ENCODE measurements at regions not wholly inside any gene's neighbourhood (a gene's known extent, or its start where the extent isn't known, plus 50 kb on each side); places are given as distances from the start of the nearest gene placed in this dataset.
A peak's percentile ranks its signal among the peaks of the same experiment; 100 is the strongest.

DNA sequence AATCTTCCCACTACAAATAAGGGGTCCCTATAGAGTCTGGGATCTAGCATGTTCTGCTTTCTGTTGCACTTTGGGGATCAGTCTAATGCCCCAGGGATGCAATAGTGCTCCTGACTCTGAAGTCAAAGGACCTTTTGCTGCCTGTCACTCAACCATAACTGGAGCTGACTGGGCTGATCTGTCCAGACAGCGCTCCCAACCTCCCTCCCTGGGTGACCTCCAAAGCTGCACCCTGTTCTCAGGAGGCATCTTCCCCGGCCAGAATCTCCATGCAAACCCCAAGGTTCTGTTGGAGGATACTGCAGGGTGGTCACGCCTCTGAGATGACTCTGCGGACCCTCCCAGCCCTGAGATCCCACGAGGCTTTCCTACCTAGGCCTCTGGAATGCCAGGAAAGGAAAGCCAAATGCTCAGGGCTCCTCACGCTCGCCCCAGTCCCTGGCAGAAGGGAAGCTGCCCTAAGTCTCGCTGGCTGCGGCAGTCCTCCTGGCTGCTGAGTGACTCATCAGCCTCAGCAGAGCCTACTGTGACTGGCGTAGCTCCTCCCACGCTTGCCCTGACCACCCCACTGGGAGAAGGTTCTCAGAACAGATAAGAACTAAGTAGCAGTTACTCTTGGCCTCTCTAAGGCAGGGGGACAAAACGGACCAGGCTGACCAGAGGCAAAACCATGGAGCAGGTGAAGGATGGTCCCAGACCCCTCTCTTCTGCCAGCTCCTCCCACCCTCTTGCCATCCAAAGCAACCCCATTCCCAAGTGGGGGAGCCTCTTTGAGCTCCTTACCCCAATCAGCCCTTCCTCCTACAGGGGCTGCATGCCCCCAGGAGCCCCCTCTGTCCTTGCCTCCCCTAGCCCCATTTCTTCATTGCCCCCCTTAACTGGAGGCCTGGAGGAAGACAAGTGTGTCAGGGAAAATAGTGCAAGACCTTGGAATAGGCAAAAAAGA lies 124.1 kb upstream of the TNRC6C start (continued):
- no peak for TF ChIP-seq TEAD2 (tag; IDR thresholded peaks at IDR 0.05)
- TF ChIP-seq JUN (IDR thresholded peaks at IDR 0.05; ENCODE audit: borderline replicate concordance, low read depth, low read length) = peak; percentile 95
- no peak for TF ChIP-seq JUN (CRISPR knock-in tag; IDR thresholded peaks at IDR 0.05; ENCODE audit: borderline replicate concordance)
- TF ChIP-seq, protein P1, sequence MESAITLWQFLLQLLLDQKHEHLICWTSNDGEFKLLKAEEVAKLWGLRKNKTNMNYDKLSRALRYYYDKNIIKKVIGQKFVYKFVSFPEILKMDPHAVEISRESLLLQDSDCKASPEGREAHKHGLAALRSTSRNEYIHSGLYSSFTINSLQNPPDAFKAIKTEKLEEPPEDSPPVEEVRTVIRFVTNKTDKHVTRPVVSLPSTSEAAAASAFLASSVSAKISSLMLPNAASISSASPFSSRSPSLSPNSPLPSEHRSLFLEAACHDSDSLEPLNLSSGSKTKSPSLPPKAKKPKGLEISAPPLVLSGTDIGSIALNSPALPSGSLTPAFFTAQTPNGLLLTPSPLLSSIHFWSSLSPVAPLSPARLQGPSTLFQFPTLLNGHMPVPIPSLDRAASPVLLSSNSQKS (CRISPR knock-in tag; IDR thresholded peaks at IDR 0.05) = no peak
- TF ChIP-seq HIVEP1 (CRISPR knock-in tag; IDR thresholded peaks at IDR 0.05) = no peak
- no peak for TF ChIP-seq CHCHD3 (CRISPR knock-in tag; IDR thresholded peaks at IDR 0.05)
- TF ChIP-seq TAF15 (IDR thresholded peaks at IDR 0.05; ENCODE audit: low read depth, low read length) = no peak
- TF ChIP-seq TAF1 (IDR thresholded peaks at IDR 0.05; ENCODE audit: control insufficient read depth, extremely low read depth, insufficient read depth, low read length, severe bottlenecking) = peak; percentile 17
- TF ChIP-seq, protein P2, sequence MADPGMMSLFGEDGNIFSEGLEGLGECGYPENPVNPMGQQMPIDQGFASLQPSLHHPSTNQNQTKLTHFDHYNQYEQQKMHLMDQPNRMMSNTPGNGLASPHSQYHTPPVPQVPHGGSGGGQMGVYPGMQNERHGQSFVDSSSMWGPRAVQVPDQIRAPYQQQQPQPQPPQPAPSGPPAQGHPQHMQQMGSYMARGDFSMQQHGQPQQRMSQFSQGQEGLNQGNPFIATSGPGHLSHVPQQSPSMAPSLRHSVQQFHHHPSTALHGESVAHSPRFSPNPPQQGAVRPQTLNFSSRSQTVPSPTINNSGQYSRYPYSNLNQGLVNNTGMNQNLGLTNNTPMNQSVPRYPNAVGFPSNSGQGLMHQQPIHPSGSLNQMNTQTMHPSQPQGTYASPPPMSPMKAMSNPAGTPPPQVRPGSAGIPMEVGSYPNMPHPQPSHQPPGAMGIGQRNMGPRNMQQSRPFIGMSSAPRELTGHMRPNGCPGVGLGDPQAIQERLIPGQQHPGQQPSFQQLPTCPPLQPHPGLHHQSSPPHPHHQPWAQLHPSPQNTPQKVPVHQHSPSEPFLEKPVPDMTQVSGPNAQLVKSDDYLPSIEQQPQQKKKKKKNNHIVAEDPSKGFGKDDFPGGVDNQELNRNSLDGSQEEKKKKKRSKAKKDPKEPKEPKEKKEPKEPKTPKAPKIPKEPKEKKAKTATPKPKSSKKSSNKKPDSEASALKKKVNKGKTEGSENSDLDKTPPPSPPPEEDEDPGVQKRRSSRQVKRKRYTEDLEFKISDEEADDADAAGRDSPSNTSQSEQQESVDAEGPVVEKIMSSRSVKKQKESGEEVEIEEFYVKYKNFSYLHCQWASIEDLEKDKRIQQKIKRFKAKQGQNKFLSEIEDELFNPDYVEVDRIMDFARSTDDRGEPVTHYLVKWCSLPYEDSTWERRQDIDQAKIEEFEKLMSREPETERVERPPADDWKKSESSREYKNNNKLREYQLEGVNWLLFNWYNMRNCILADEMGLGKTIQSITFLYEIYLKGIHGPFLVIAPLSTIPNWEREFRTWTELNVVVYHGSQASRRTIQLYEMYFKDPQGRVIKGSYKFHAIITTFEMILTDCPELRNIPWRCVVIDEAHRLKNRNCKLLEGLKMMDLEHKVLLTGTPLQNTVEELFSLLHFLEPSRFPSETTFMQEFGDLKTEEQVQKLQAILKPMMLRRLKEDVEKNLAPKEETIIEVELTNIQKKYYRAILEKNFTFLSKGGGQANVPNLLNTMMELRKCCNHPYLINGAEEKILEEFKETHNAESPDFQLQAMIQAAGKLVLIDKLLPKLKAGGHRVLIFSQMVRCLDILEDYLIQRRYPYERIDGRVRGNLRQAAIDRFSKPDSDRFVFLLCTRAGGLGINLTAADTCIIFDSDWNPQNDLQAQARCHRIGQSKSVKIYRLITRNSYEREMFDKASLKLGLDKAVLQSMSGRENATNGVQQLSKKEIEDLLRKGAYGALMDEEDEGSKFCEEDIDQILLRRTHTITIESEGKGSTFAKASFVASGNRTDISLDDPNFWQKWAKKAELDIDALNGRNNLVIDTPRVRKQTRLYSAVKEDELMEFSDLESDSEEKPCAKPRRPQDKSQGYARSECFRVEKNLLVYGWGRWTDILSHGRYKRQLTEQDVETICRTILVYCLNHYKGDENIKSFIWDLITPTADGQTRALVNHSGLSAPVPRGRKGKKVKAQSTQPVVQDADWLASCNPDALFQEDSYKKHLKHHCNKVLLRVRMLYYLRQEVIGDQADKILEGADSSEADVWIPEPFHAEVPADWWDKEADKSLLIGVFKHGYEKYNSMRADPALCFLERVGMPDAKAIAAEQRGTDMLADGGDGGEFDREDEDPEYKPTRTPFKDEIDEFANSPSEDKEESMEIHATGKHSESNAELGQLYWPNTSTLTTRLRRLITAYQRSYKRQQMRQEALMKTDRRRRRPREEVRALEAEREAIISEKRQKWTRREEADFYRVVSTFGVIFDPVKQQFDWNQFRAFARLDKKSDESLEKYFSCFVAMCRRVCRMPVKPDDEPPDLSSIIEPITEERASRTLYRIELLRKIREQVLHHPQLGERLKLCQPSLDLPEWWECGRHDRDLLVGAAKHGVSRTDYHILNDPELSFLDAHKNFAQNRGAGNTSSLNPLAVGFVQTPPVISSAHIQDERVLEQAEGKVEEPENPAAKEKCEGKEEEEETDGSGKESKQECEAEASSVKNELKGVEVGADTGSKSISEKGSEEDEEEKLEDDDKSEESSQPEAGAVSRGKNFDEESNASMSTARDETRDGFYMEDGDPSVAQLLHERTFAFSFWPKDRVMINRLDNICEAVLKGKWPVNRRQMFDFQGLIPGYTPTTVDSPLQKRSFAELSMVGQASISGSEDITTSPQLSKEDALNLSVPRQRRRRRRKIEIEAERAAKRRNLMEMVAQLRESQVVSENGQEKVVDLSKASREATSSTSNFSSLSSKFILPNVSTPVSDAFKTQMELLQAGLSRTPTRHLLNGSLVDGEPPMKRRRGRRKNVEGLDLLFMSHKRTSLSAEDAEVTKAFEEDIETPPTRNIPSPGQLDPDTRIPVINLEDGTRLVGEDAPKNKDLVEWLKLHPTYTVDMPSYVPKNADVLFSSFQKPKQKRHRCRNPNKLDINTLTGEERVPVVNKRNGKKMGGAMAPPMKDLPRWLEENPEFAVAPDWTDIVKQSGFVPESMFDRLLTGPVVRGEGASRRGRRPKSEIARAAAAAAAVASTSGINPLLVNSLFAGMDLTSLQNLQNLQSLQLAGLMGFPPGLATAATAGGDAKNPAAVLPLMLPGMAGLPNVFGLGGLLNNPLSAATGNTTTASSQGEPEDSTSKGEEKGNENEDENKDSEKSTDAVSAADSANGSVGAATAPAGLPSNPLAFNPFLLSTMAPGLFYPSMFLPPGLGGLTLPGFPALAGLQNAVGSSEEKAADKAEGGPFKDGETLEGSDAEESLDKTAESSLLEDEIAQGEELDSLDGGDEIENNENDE (IDR thresholded peaks at IDR 0.05; ENCODE audit: low read depth, low read length) = no peak
- TF ChIP-seq NR2C2 (CRISPR knock-in tag; IDR thresholded peaks at IDR 0.05) = no peak
- no peak for TF ChIP-seq NR2C2 (tag; IDR thresholded peaks at IDR 0.05)
- no peak for TF ChIP-seq PRPF4 (IDR thresholded peaks at IDR 0.05; ENCODE audit: insufficient read depth, low read depth, low read length, poor library complexity, severe bottlenecking)
- no peak for TF ChIP-seq STAG1 (CRISPR knock-in tag; IDR thresholded peaks at IDR 0.05; ENCODE audit: borderline replicate concordance)
- no peak for TF ChIP-seq E2F3 (CRISPR knock-in tag; IDR thresholded peaks at IDR 0.05)
- TF ChIP-seq EZH2 (IDR thresholded peaks at IDR 0.05; ENCODE audit: borderline replicate concordance, low read depth, low read length) = no peak
- peak; percentile 92 for TF ChIP-seq ARID1B (IDR thresholded peaks at IDR 0.05)
